MM.1S (cell line): ENCODE measurements at regions not wholly inside any gene's neighbourhood (a gene's known extent, or its start where the extent isn't known, plus 50 kb on each side); places are given as distances from the start of the nearest gene placed in this dataset.

ENCODE experiments used
- DNase-seq: peaks from one replicate; pipeline ENCODE4 v3.0.0-alpha.2; 2015
- H2AFZ ChIP-seq: fragments of 300-600 bp; sonication (generic); 2 replicates; pipeline ENCODE4 v1.6.0; 2016; ENCODE audit warnings: antibody characterized with exemption, low read length
- H3F3A ChIP-seq: fragments of 300-600 bp; sonication (generic); 2 replicates; pipeline ENCODE4 v1.6.1; 2016; ENCODE audit warnings: mild to moderate bottlenecking, antibody characterized with exemption, low read length, moderate library complexity, mixed read lengths; ENCODE audit not compliant: insufficient read depth
- H3K27ac ChIP-seq: fragments of 300-600 bp; sonication (generic); 2 replicates; pipeline ENCODE4 v1.5.1; 2016; ENCODE audit warnings: mild to moderate bottlenecking, low read length
- H3K27me3 ChIP-seq: fragments of 300-600 bp; sonication (generic); replicated peaks from 2 replicates; pipeline ENCODE4 v1.6.0; 2016; ENCODE audit warnings: low read length; ENCODE audit not compliant: insufficient read depth
- H3K36me3 ChIP-seq: fragments of 300-600 bp; sonication (generic); replicated peaks from 2 replicates; pipeline ENCODE4 v1.6.1; 2016; ENCODE audit warnings: mild to moderate bottlenecking, low read length, mixed read lengths; ENCODE audit not compliant: insufficient read depth
- H3K4me1 ChIP-seq: fragments of 300-600 bp; sonication (generic); 2 replicates; pipeline ENCODE4 v1.6.1; 2016; ENCODE audit warnings: low read length, mixed read lengths
- H3K4me2 ChIP-seq: fragments of 300-600 bp; sonication (generic); 2 replicates; pipeline ENCODE4 v1.6.0; 2016; ENCODE audit warnings: low read depth, low read length
- H3K4me3 ChIP-seq: fragments of 300-600 bp; sonication (generic); 2 replicates; pipeline ENCODE4 v1.5.1; 2016; ENCODE audit warnings: low read length, mixed read lengths
- H3K79me2 ChIP-seq: fragments of 300-600 bp; sonication (generic); 2 replicates; pipeline ENCODE4 v1.6.1; 2016; ENCODE audit warnings: mixed run types, low read length, mixed read lengths
- H3K9ac ChIP-seq: fragments of 300-600 bp; sonication (generic); 2 replicates; pipeline ENCODE4 v1.6.1; 2016; ENCODE audit warnings: low read length, mixed read lengths
- H3K9me2 ChIP-seq: fragments of 300-600 bp; sonication (generic); replicated peaks from 2 replicates; pipeline ENCODE4 v1.6.1; 2016; ENCODE audit warnings: mild to moderate bottlenecking, low read length, mixed read lengths; ENCODE audit not compliant: insufficient read depth
- H3K9me3 ChIP-seq: fragments of 300-600 bp; sonication (generic); replicated peaks from 2 replicates; pipeline ENCODE4 v1.6.1; 2016; ENCODE audit warnings: mild to moderate bottlenecking, low read length, mixed read lengths; ENCODE audit not compliant: insufficient read depth
- H4K20me1 ChIP-seq: fragments of 300-600 bp; sonication (generic); 2 replicates; pipeline ENCODE4 v1.6.1; 2016; ENCODE audit warnings: mild to moderate bottlenecking, low read length, moderate library complexity, mixed read lengths; ENCODE audit not compliant: insufficient read depth
- CTCF ChIP-seq: fragments of 300-600 bp; sonication (generic); IDR thresholded peaks from 2 replicates; pipeline ENCODE4 v1.5.1; 2016; ENCODE audit warnings: antibody characterized with exemption, low read length, mixed read lengths
- EZH2 ChIP-seq: fragments of 300-600 bp; sonication (generic); optimal IDR thresholded peaks from 2 replicates; pipeline ENCODE3; 2017; ENCODE audit warnings: low read depth, mild to moderate bottlenecking, antibody characterized with exemption, low read length, mixed read lengths
- EZH2phosphoT487 ChIP-seq: fragments of 300-600 bp; sonication (generic); IDR thresholded peaks from 2 replicates; pipeline ENCODE4 v1.6.1; 2018; ENCODE audit warnings: antibody characterized with exemption, low read length

- Histone ChIP-seq H2AFZ (no peak overlapping the region), H3K27me3 (no peaks in the 10 kb centered on the region), H3K27ac (no peak overlapping the region), H3K9ac (no peak overlapping the region), H3K9me3 (no peaks in the 10 kb centered on the region), H3K36me3 (no peaks in the 10 kb centered on the region), H3F3A (no peaks in the 10 kb centered on the region), H3K79me2 (no peaks in the 10 kb centered on the region), H3K4me2 (no peak overlapping the region), H4K20me1 (no peaks in the 10 kb centered on the region), H3K9me2 (no peaks in the 10 kb centered on the region), H3K4me1 (0 out of 2 replicates have a peak, but pooled peaks cover 5% of the 10 kb centered on the region), H3K4me3 (no peak overlapping the region)
- TF ChIP-seq EZH2: no peak
- TF ChIP-seq EZH2phosphoT487: no peak
- no peak for TF ChIP-seq CTCF
- DNase-seq: no peak
Observed at GRCh38 chr12:4852308-4852707, 57.4 kb upstream of the KCNA1 start.

- Histone ChIP-seq H3K27ac (no peak overlapping the region), H3K9me2 (no peaks in the 10 kb centered on the region), H3K9ac (no peak overlapping the region), H3K79me2 (no peaks in the 10 kb centered on the region), H3F3A (no peaks in the 10 kb centered on the region), H2AFZ (no peak overlapping the region), H3K4me1 (0 out of 2 replicates have a peak, but pooled peaks cover 5% of the 10 kb centered on the region), H3K27me3 (no peaks in the 10 kb centered on the region), H3K4me2 (no peak overlapping the region), H3K4me3 (no peak overlapping the region), H3K36me3 (no peaks in the 10 kb centered on the region), H4K20me1 (no peaks in the 10 kb centered on the region), H3K9me3 (no peaks in the 10 kb centered on the region)
- no peak for TF ChIP-seq CTCF
- no peak for TF ChIP-seq EZH2
- no peak for TF ChIP-seq EZH2phosphoT487
- DNase-seq: no peak
Observed at GRCh38 chr12:4852911-4853310, 56.8 kb upstream of the KCNA1 start.

- no peaks in the 10 kb centered on the region for H3K9me3 ChIP-seq
- no peaks in the 10 kb centered on the region for H3K79me2 ChIP-seq
- no peak overlapping the region for H3K4me2 ChIP-seq
- TF ChIP-seq CTCF: peak; percentile 76
- TF ChIP-seq EZH2phosphoT487: no peak
- TF ChIP-seq EZH2: no peak
- no peaks in the 10 kb centered on the region for H3K36me3 ChIP-seq
- DNase-seq: peak; percentile 79
- no peak overlapping the region for H3K27ac ChIP-seq
- no peak overlapping the region for H3K4me3 ChIP-seq
- no peak overlapping the region for H3K9ac ChIP-seq
- H3F3A ChIP-seq: no peaks in the 10 kb centered on the region
- no peaks in the 10 kb centered on the region for H4K20me1 ChIP-seq
- peak overlapping the region; percentile 30 for H2AFZ ChIP-seq
- no peaks in the 10 kb centered on the region for H3K9me2 ChIP-seq
- peaks cover 11% of the 10 kb centered on the region for H3K4me1 ChIP-seq
- no peaks in the 10 kb centered on the region for H3K27me3 ChIP-seq
Observed at GRCh38 chr12:4855121-4855924, 54.4 kb upstream of the KCNA1 start.
